ENCODE measurements at regions not wholly inside any gene's neighbourhood (a gene's known extent, or its start where the extent isn't known, plus 50 kb on each side); places are given as distances from the start of the nearest gene placed in this dataset.

GRCh38 chr14:101337053-101337452 is 224.2 kb upstream of the DIO3 start:
- DNase-seq, result no peak

GRCh38 chr14:101340556-101340955 is 220.7 kb upstream of the DIO3 start:
- DNase-seq, result no peak

DNA sequence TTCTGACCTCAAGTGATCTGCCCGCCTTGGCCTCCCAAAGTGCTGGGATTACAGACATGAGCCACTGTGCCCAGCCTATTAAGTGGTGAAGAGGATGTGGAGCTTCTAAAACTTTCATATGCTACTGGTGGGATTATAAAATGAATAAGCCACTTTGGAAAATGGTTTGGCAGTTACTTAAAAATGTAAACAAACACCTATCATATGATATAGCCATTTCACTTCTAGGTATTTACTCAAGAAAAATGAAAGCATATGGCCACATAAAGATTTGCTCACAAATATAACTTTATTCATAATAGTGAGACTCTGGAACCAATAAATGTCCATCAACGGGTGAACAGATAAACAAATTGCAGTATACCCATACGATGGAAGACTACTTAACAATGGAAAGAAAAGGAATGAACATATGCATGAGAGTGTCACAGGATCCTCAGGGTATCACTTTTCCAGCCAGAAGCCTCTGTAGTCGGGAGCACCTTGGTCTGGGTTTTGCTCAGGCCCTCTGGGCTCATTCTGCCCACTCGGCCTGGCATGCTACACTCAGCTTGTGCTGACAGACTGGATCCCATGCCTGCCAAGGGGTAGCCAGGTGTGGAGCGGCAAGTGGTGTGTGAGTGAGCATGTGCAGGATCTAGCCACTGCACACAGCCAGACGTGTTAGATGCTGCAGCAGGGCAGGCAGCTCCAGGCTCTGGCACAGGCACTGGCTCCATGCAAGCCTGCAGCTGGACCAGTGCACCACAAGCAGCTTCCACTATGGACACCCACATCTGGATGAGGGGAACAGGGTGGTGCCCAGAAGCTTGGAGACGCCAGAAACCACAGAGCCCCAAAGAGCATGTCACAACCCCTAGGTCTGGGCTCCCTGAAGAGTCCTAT is 213.2 kb upstream of the DIO3 start:
- DNase-seq, result no peak

GRCh38 chr14:101349108-101349507 is 212.2 kb upstream of the DIO3 start:
- no peak for DNase-seq

DNA sequence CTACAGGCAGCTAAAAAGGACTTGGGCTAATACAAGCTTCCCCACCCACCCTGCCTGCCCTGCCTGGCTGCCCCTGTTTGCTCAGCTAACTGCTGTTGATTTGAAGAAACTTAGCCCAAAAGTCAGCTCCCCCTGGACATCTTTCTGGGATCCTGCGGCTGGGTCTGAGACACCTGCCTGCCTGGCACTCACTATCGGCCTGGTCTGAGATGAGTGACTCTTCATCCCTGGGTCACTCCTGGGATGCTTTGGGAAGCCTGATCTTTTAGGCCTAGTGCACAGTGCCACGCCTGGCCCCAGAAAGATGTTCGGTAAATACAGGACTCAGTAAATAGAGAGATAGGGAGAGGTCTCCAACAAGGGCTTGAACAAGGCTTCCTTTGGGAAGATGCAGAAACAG is 211.3 kb upstream of the DIO3 start:
- no peak for DNase-seq

- no peak for DNase-seq
Measured at GRCh38 chr14:101350691-101351090, 210.6 kb upstream of the DIO3 start.

DNA sequence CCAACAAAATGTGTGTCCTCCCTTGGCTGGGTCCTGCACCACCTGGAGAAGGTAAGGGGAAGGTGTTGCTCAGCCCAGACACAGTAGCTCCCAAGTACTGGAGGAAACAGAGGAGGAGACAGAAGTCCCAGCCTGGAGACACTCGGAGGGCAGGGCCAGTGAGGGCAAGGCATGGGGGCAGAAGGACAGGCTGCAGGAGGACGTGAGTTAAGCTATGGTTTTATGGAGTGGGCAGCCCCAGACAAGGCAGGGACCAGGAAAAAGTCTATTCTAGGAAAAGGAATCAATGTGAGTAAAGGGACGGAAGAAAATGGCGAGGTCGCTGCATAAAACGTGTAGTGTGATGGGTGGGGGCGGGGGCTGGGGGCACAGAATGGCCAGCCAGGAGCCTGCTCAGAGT is 210.1 kb upstream of the DIO3 start:
- DNase-seq, result no peak

DNA sequence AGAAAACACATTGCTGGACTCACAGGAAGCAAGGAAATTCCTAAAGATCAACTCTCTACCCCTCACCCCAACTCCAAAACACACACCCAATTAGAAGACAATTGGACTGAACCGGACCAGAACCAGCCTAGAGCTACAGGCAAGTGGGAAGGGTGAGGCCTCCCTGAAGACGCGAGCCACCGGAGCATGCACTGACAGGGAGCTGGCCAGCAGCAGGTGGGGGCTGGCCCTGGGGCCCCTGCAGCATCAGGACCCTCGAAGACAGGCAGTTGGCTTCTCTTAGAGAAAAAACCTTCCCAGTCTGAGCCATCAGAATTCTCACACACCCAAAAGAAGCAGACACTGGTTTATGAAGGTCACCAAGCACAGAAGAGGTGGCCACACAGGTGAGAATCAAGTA is 209.5 kb upstream of the DIO3 start:
- DNase-seq, result no peak

DNA sequence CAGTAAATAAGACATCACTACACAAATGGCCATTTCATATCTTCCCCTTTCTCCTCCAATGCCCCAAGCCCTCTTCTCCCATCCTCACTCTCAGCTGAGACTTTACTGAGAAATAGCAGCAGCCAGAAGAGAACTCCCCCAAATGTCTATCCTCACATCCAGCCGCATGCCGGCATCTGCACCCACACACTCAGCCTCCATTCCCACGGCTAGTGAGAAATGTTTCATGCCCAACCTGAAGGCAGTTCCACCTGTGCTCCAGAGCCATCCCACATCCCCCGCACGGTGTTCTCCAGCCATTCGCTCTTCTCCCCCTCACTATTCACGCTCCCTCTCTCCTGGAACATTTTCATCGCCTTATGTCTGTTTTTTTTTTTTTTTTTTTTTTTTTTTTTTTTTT is 208.7 kb upstream of the DIO3 start:
- DNase-seq, result no peak

- no peak for DNase-seq
Measured at GRCh38 chr14:101353422-101353821, 207.9 kb upstream of the DIO3 start.

- DNase-seq, result no peak
Measured at GRCh38 chr14:101354726-101355125, 206.6 kb upstream of the DIO3 start.

- DNase-seq, result no peak
Measured at GRCh38 chr14:101355284-101355683, 206.0 kb upstream of the DIO3 start.

DNA sequence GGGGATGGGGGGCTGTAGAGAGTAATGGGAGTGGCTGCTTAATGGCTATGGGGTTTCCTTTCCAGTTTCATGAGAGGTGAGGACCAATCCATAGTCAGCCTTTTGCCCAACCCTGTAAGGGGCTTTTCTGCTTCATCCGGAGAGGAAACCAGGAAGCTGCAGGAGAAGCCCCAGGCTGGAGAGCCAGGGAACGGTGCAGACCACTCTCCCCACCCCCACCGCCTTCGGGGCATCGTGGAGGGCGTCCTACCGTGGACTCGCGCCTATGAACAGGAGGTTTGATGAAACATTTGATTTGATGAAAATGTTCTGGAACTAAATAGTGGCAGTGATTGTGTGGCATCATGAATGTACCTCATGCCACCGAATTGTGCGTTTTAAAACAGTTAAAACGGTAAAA is 204.3 kb upstream of the DIO3 start:
- DNase-seq, result no peak

DNA sequence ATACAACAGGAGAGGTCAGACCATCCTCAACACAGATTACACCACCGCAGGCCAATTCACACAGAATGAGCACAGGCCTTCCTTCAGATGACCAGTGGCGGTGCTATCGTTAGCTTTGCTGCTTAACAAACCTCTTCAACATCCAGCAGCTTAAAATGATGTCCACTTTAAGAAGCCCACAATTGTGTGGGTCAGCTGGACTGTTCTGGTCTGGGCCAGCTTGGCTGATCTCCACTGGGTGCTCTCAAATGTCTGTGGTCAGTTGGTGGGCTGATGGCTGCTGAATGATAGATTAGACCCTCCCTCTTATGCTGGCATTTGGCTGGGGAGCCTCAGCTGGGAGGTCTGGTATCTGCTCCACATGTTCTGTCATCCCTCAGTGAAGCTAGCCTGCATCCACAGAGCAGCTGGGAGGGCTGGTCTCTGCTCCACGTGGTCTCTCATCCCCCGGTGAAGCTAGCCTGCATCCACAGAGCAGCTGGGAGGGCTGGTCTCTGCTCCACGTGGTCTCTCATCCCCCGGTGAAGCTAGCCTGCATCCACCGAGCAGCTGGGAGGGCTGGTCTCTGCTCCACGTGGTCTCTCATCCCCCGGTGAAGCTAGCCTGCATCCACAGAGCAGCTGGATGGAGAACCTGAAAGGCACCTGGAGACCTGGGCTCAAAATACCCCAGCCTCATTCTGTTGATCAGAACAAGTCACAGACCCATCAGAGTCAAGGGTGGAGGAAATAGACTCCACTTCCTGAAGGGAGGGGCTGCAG is 203.6 kb upstream of the DIO3 start:
- no peak for DNase-seq

GRCh38 chr14:101358320-101359125 is 202.8 kb upstream of the DIO3 start:
- no peak for DNase-seq

DNA sequence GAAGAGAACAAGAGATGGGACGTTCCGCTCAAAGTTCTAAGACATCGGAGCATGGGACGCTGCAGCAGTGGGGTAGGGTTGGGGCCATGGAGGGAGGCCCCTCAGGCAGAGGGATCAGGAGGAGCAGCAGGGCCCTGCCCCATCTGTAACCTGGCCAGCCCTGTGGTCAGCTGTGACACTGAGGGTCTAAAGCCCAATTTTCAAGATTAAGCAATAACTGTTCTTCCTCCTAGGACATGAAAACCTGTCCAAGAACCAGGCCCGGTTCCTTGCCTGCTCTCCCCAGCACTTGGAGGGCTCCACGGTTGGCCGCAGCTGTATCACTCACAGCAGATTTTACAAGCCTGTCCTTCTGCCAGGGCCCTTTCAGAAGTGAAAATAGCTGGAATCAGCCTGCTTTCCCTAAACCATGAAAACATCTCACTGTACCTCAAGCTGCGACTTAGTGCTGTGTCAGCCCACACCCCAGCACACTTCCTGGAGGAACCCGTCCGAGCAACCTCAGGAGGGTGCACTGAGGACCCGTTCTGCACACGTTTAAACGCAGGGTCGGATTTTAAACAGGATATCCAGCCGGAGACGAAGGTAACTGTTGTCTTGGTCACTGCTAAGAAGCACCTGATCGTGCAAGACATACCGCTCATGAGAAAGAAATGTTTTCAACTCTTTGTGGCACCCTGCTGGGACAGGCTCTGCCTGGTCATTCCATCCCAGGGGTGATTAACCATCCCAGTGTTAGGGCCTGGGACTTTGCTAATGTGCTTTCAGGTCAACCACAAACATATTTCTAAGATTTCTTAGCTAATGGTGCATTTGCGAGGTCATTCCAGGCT is 201.9 kb upstream of the DIO3 start:
- no peak for DNase-seq

- no peak for DNase-seq
Measured at GRCh38 chr14:101360054-101360911, 201.0 kb upstream of the DIO3 start.

DNA sequence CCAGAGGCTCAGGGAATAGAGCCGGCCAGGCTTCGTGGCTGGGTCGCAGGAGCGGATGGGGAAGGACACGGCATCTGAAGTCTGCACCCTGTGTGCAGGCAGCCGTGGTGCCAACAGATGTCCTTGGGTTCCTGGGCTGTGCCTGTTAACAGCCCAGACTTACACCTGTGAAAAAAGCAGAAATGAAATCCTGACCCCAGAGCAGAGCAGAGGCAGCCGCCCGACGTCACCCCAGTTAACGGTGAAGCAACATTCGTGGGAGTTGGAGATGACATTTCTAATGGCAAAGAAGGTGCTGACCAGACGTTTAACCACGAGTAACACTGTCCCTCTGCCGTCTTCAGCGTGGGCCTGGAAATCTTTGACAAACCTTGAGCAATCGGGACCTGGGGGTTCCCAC is 200.3 kb upstream of the DIO3 start:
- no peak for DNase-seq

- no peak for DNase-seq
Measured at GRCh38 chr14:101361451-101362433, 199.6 kb upstream of the DIO3 start.

All from COR-L47 (cell line).